PC-3 (cell line): ENCODE measurements at regions not wholly inside any gene's neighbourhood (a gene's known extent, or its start where the extent isn't known, plus 50 kb on each side); places are given as distances from the start of the nearest gene placed in this dataset.

Experiments
- ATAC-seq: fragments of 200-7000 bp; cut with Tn5 transposase; 2 replicates; pipeline ENCODE4 v1.9.1; 2020; ENCODE audit warnings: mild to moderate bottlenecking, moderate library complexity
- BruUV-seq: library from RNA; stranded (reverse); fragments of 400-500 nt; replicated peaks from 2 replicates; lab custom pipeline; 2021; lab: Mats Ljungman, UMichigan
- CTCF ChIA-PET: fragments of 300-600 bp; sonication (Branson Sonifier 250); formaldehyde crosslinking; loops from one replicate; lab custom pipeline; 2022; ENCODE audit warnings: antibody characterized with exemption; lab: Charles Lee
- POLR2A ChIA-PET: fragments of 300-600 bp; sonication (Branson Sonifier 250); formaldehyde crosslinking; loops from one replicate; lab custom pipeline; 2022; ENCODE audit warnings: antibody characterized with exemption; ENCODE audit not compliant: unreplicated experiment; lab: Charles Lee
- DNase-seq: peaks from one replicate; pipeline ENCODE4 v3.0.0-alpha.2; 2015
- H2AFZ ChIP-seq: fragments of 300-600 bp; sonication (generic); 2 replicates; pipeline ENCODE4 v1.6.0; 2016; ENCODE audit warnings: antibody characterized with exemption, low read length
- H3F3A ChIP-seq: fragments of 300-600 bp; sonication (generic); one replicate; pipeline ENCODE4 v1.6.0; 2017; ENCODE audit warnings: antibody characterized with exemption, low read length, control low read depth, mild to moderate bottlenecking; ENCODE audit not compliant: unreplicated experiment
- H3K27ac ChIP-seq: fragments of 300-600 bp; sonication (generic); 2 replicates; pipeline ENCODE4 v1.5.1; 2016; ENCODE audit warnings: mild to moderate bottlenecking, low read length
- H3K27me3 ChIP-seq: fragments of 300-600 bp; sonication (generic); 2 replicates; pipeline ENCODE4 v1.6.1; 2016; ENCODE audit warnings: low read length, mixed read lengths
- H3K36me3 ChIP-seq: fragments of 300-600 bp; sonication (generic); 2 replicates; pipeline ENCODE4 v1.6.1; 2016; ENCODE audit warnings: low read depth, mixed run types, low read length, mixed read lengths
- H3K4me1 ChIP-seq: fragments of 300-600 bp; sonication (generic); 2 replicates; pipeline ENCODE4 v1.5.1; 2016; ENCODE audit warnings: low read length; ENCODE audit not compliant: insufficient read depth
- H3K4me2 ChIP-seq: fragments of 300-600 bp; sonication (generic); 2 replicates; pipeline ENCODE4 v1.6.0; 2016; ENCODE audit warnings: low read length
- H3K4me3 ChIP-seq: fragments of 300-600 bp; sonication (generic); 2 replicates; pipeline ENCODE4 v1.5.1; 2016; ENCODE audit warnings: mild to moderate bottlenecking, low read length, mixed read lengths
- H3K79me2 ChIP-seq: fragments of 300-600 bp; sonication (generic); 2 replicates; pipeline ENCODE4 v1.6.1; 2017; ENCODE audit warnings: low read length, mixed read lengths
- H3K9ac ChIP-seq: fragments of 300-600 bp; sonication (generic); 2 replicates; pipeline ENCODE4 v1.6.0; 2016; ENCODE audit warnings: mild to moderate bottlenecking, low read length
- H3K9me2 ChIP-seq: fragments of 300-600 bp; sonication (generic); replicated peaks from 2 replicates; pipeline ENCODE4 v1.6.1; 2016; ENCODE audit warnings: mixed run types, low read length, mixed read lengths
- H3K9me3 ChIP-seq: fragments of 300-600 bp; sonication (generic); 2 replicates; pipeline ENCODE4 v1.6.1; 2016; ENCODE audit warnings: low read length, mixed read lengths
- H4K20me1 ChIP-seq: fragments of 300-600 bp; sonication (generic); 2 replicates; pipeline ENCODE4 v1.6.1; 2016; ENCODE audit warnings: low read length, mixed read lengths
- EZH2 ChIP-seq: fragments of 300-600 bp; sonication (generic); IDR thresholded peaks from one replicate; pipeline ENCODE4 v1.6.1; 2017; ENCODE audit warnings: antibody characterized with exemption, mild to moderate bottlenecking, low read length; ENCODE audit not compliant: unreplicated experiment
- EZH2phosphoT487 ChIP-seq: fragments of 300-600 bp; sonication (generic); IDR thresholded peaks from 2 replicates; pipeline ENCODE4 v1.6.1; 2018; ENCODE audit warnings: mild to moderate bottlenecking, antibody characterized with exemption, low read length, borderline replicate concordance
- intact Hi-C: fragments of 100-400 bp; cut with micrococcal nuclease; formaldehyde crosslinking; loops from 2 replicates; pipeline ENCODE4 v1.9.0; 2023
- TF ChIP-seq, protein P1 (sequence below): fragments of 300-600 bp; sonication (generic); conservative IDR thresholded peaks from 2 replicates; pipeline ENCODE4 v1.5.1; 2017; ENCODE audit warnings: antibody characterized with exemption, low read depth, mild to moderate bottlenecking, low read length

DNA sequence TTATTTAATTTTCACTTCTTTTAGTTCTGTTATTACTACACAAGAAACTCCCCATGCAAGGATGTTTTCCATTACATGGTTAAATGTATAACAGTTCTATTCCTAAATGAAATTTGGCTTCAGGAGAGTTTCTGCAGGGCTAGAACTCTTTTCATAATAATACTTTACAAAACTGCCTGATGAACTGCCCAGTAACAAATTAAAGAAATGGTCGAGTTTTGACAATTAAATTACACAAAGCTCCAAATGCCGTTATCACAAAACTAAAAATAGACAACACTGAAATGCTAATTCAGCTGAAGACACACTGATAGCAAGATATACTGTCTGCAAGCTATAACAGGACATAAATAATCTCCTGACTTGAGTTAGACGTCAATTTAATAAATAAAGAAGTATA, 435.2 kb upstream of the CCDC54 start:
- Histone ChIP-seq H3K9me3 (no peaks in the 10 kb centered on the region), H3K79me2 (no peaks in the 10 kb centered on the region), H3K4me2 (no peak overlapping the region), H3K36me3 (no peaks in the 10 kb centered on the region), H3K4me3 (no peak overlapping the region), H4K20me1 (no peaks in the 10 kb centered on the region), H3K9me2 (0 out of 2 replicates have a peak, but pooled peaks cover 7% of the 10 kb centered on the region), H3F3A (no peaks in the 10 kb centered on the region), H3K27me3 (no peaks in the 10 kb centered on the region), H3K27ac (no peak overlapping the region), H2AFZ (no peak overlapping the region), H3K9ac (no peak overlapping the region), H3K4me1 (no peaks in the 10 kb centered on the region)
- BruUV-seq, result no TSS peak
- ChIA-PET CTCF (no interaction called here), POLR2A (no interaction called here)
- DNase-seq (no peak), ATAC-seq (no peak)
- TF ChIP-seq EZH2 (no peak), EZH2phosphoT487 (no peak)
- TF ChIP-seq, protein P1, sequence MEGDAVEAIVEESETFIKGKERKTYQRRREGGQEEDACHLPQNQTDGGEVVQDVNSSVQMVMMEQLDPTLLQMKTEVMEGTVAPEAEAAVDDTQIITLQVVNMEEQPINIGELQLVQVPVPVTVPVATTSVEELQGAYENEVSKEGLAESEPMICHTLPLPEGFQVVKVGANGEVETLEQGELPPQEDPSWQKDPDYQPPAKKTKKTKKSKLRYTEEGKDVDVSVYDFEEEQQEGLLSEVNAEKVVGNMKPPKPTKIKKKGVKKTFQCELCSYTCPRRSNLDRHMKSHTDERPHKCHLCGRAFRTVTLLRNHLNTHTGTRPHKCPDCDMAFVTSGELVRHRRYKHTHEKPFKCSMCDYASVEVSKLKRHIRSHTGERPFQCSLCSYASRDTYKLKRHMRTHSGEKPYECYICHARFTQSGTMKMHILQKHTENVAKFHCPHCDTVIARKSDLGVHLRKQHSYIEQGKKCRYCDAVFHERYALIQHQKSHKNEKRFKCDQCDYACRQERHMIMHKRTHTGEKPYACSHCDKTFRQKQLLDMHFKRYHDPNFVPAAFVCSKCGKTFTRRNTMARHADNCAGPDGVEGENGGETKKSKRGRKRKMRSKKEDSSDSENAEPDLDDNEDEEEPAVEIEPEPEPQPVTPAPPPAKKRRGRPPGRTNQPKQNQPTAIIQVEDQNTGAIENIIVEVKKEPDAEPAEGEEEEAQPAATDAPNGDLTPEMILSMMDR, result no peak
- intact Hi-C loops, result no loop called here

DNA sequence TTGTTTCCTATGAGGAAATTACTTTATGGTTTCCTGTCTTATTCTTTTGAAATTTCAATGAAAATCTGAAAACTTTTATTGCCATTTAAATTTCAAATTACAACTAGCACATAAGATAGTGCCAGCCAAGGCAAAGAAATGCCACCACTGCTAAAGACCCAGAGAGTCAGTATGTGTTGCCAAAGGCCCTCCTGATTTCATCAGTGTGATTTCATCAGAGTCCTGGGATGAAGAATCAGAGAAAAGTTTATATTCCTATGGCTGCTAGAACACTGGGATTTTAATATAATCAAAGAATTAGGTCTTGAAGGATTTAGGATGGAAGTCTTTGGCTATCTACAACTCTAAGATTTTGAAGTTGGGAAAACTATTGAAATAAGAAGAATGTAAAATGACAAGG, 434.2 kb upstream of the CCDC54 start:
- Histone ChIP-seq H3K36me3 (no peaks in the 10 kb centered on the region), H2AFZ (no peak overlapping the region), H3K9me2 (0 out of 2 replicates have a peak, but pooled peaks cover 7% of the 10 kb centered on the region), H3K27ac (no peak overlapping the region), H3K4me2 (no peak overlapping the region), H4K20me1 (no peaks in the 10 kb centered on the region), H3K4me1 (no peaks in the 10 kb centered on the region), H3K4me3 (no peak overlapping the region), H3K9ac (no peak overlapping the region), H3K27me3 (no peaks in the 10 kb centered on the region), H3K9me3 (no peaks in the 10 kb centered on the region), H3K79me2 (no peaks in the 10 kb centered on the region), H3F3A (no peaks in the 10 kb centered on the region)
- DNase-seq, result no peak
- CTCF ChIA-PET, result no interaction called here
- POLR2A ChIA-PET, result no interaction called here
- no TSS peak for BruUV-seq
- TF ChIP-seq EZH2 (no peak), EZH2phosphoT487 (no peak)
- TF ChIP-seq, protein P1, result no peak
- no peak for ATAC-seq
- intact Hi-C loops, result no loop called here

DNA sequence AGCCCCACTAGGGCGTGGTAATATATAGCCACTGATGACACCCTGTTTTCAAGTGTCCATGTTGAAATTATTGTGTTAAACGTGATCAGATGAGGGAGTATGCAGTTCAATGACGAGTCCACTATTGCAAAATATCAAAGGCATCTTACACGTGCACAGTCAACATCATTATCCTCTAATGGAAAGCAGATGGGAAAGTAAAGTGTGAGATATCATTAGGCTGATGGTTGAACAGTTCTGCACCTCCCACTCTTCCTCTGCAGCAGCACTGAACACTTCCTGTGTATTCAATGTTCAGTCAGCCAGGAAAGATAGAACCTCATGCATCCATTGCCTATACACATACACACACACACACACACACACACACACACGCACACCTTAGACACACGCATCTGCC, 431.8 kb upstream of the CCDC54 start:
- ATAC-seq (no peak), DNase-seq (no peak)
- Histone ChIP-seq H2AFZ (no peak overlapping the region), H3K79me2 (no peaks in the 10 kb centered on the region), H3K4me3 (no peak overlapping the region), H3K36me3 (no peaks in the 10 kb centered on the region), H3K27ac (no peak overlapping the region), H4K20me1 (no peaks in the 10 kb centered on the region), H3F3A (no peaks in the 10 kb centered on the region), H3K4me2 (no peak overlapping the region), H3K9ac (no peak overlapping the region), H3K27me3 (no peaks in the 10 kb centered on the region), H3K9me3 (no peaks in the 10 kb centered on the region), H3K9me2 (0 out of 2 replicates have a peak, but pooled peaks cover 7% of the 10 kb centered on the region), H3K4me1 (no peaks in the 10 kb centered on the region)
- POLR2A ChIA-PET, result no interaction called here
- intact Hi-C loops, result no loop called here
- CTCF ChIA-PET, result no interaction called here
- no peak for TF ChIP-seq EZH2phosphoT487
- TF ChIP-seq EZH2, result no peak
- TF ChIP-seq, protein P1, result no peak
- BruUV-seq, result no TSS peak
